GM12878 (cell line): ENCODE measurements at regions not wholly inside any gene's neighbourhood (a gene's known extent, or its start where the extent isn't known, plus 50 kb on each side); places are given as distances from the start of the nearest gene placed in this dataset.

Experiments
- ATAC-seq: fragments of 200-7000 bp; cut with Tn5 transposase; 3 replicates; pipeline ENCODE4 v1.9.1; 2020; ENCODE audit warnings: mild to moderate bottlenecking, moderate library complexity
- BruUV-seq: library from RNA; stranded (reverse); fragments of 400-500 nt; replicated peaks from 2 replicates; lab custom pipeline; 2021; lab: Mats Ljungman, UMichigan
- CTCF ChIA-PET: fragments of 300-600 bp; sonication (Branson Sonifier 250); formaldehyde crosslinking; extraction: SDS; loops from one replicate; lab custom pipeline; 2021; ENCODE audit warnings: inconsistent platforms; lab: Yijun Ruan, JAX
- POLR2A ChIA-PET: fragments of 350-600 bp; formaldehyde crosslinking; extraction: SDS; loops from one replicate; lab custom pipeline; 2021; ENCODE audit warnings: inconsistent platforms; lab: Charles Lee
- RAD21 ChIA-PET: fragments of 300-600 bp; sonication (Branson Sonifier 250); formaldehyde crosslinking; loops from one replicate; lab custom pipeline; 2023; ENCODE audit warnings: antibody characterized with exemption; ENCODE audit not compliant: unreplicated experiment; lab: Charles Lee
- SMC1A ChIA-PET: fragments of 300-600 bp; sonication (Branson Sonifier 250); formaldehyde crosslinking; loops from one replicate; lab custom pipeline; 2023; ENCODE audit not compliant: unreplicated experiment, uncharacterized antibody; lab: Charles Lee
- DNase-seq: peaks from one replicate; pipeline ENCODE4 v3.0.0-alpha.2; 2011; ENCODE audit warnings: low read depth, low spot score
- FAIRE-seq: peaks from 3 replicates; lab custom pipeline; 2011; peaks lifted over from hg19 to GRCh38; lab: Jason Lieb, UNC
- H2AFZ ChIP-seq: 2 replicates; pipeline ENCODE4 v1.6.0; 2011; ENCODE audit warnings: low read depth, low read length, control low read depth; ENCODE audit not compliant: control insufficient read depth
- H3K27ac ChIP-seq: 2 replicates; pipeline ENCODE4 v1.5.1; 2011; ENCODE audit warnings: control low read depth; ENCODE audit not compliant: control insufficient read depth, insufficient read depth
- H3K27me3 ChIP-seq, 2 experiments: replicated peaks in 1 of 2; 2 replicates each; pipeline versions ENCODE4 v1.6.0 to v1.6.1; 2011; ENCODE audit warnings: low read length in 1 of 2; ENCODE audit not compliant: control insufficient read depth in 2 of 2, insufficient read depth in 2 of 2
- H3K36me3 ChIP-seq, 2 experiments: 2 replicates each; pipeline ENCODE4 v1.5.1; 2011; ENCODE audit warnings: low read length in 1 of 2; ENCODE audit not compliant: control insufficient read depth in 2 of 2, insufficient read depth in 2 of 2
- H3K4me1 ChIP-seq: 2 replicates; pipeline ENCODE4 v1.6.1; 2011; ENCODE audit warnings: mild to moderate bottlenecking, low read length, moderate library complexity, mixed read lengths; ENCODE audit not compliant: control insufficient read depth, insufficient read depth
- H3K4me2 ChIP-seq: 2 replicates; pipeline ENCODE4 v1.6.0; 2011; ENCODE audit warnings: control low read depth; ENCODE audit not compliant: control insufficient read depth, insufficient read depth
- H3K4me3 ChIP-seq: fragments of 200-600 bp; sonication (generic); 2 replicates; pipeline ENCODE4 v1.5.1; 2016
- H3K79me2 ChIP-seq: 2 replicates; pipeline ENCODE4 v1.6.0; 2011; ENCODE audit warnings: low read length; ENCODE audit not compliant: control insufficient read depth, insufficient read depth
- H3K9ac ChIP-seq: 2 replicates; pipeline ENCODE4 v1.8.0; 2011; ENCODE audit warnings: low read length, control low read depth, mixed read lengths; ENCODE audit not compliant: control insufficient read depth, insufficient read depth
- H3K9me3 ChIP-seq: replicated peaks from 3 replicates; pipeline ENCODE4 v1.5.1; 2011; ENCODE audit warnings: mild to moderate bottlenecking, low read length; ENCODE audit not compliant: control insufficient read depth, insufficient read depth
- H4K20me1 ChIP-seq: 2 replicates; pipeline ENCODE4 v1.6.0; 2011; ENCODE audit not compliant: control insufficient read depth, insufficient read depth
- CBX3 ChIP-seq: fragments of 200-600 bp; sonication (generic); IDR thresholded peaks from 2 replicates; pipeline ENCODE4 v1.6.1; 2016; ENCODE audit warnings: low read depth, borderline replicate concordance
- HDGF ChIP-seq: fragments of 450-650 bp; IDR thresholded peaks from 2 replicates; pipeline ENCODE4 v1.6.1; 2016; ENCODE audit warnings: antibody characterized with exemption
- NBN ChIP-seq: fragments of 450-650 bp; IDR thresholded peaks from 2 replicates; pipeline ENCODE4 v1.6.1; 2016
- NR2C2 ChIP-seq: IDR thresholded peaks from 2 replicates; pipeline ENCODE4 v1.6.1; 2011; ENCODE audit warnings: borderline replicate concordance, low read depth; ENCODE audit not compliant: control insufficient read depth, insufficient read length
- PKNOX1 ChIP-seq: fragments of 450-650 bp; IDR thresholded peaks from 2 replicates; pipeline ENCODE4 v1.6.1; 2016; ENCODE audit warnings: mild to moderate bottlenecking
- RUNX3 ChIP-seq: IDR thresholded peaks from 2 replicates; pipeline ENCODE4 v1.6.1; 2012; ENCODE audit warnings: low read length, inconsistent platforms
- WGBS: methylation state at CpG from one replicate; pipeline ENCODE4 v1.1.6; 2016; ENCODE audit warnings: low lambda C conversion rate; ENCODE audit not compliant: insufficient replicate concordance, insufficient coverage; ENCODE audit errors: missing lambda C conversion rate; 5-methylcytosine and 5-hydroxymethylcytosine counted together
- in situ Hi-C: fragments of 300-500 bp; cut with MboI; formaldehyde crosslinking; loops from 9 replicates; pipeline ENCODE4 v1.14.3; 2018; ENCODE audit warnings: mixed read lengths
- intact Hi-C: fragments of 100-400 bp; cut with micrococcal nuclease; formaldehyde crosslinking; loops from one replicate; pipeline ENCODE4 v1.14.2; 2022; ENCODE audit not compliant: unreplicated experiment

GRCh38 chr13:22127277-22128164 lies 456.6 kb downstream of the FGF9 start:
- H3K9me3 ChIP-seq, result peaks cover 2% of the 10 kb centered on the region; the same call in 2 of the 3 replicates
- CTCF ChIA-PET, result interaction anchor here (0.8 kb wide), 1 partner anchor 13 kb away, joined by 3 read pairs; no protein-coding TSS in a partner anchor
- ATAC-seq, result peak; percentile 36
- SMC1A ChIA-PET, result interaction anchor here (1.1 to 3.1 kb wide), 3 partner anchors 8 to 489 kb away, joined by 3 to 17 read pairs (median 6); no protein-coding TSS in a partner anchor
- no peak overlapping the region; the same call in 1 of the 2 replicates for H3K4me2 ChIP-seq
- no peak overlapping the region for H3K4me3 ChIP-seq
- H3K9ac ChIP-seq, result no peak overlapping the region
- 51% methylated on average over 5 of the region's 5 CpGs for WGBS
- intact Hi-C loops (loop anchor here (2.0 kb wide), 1 partner anchor 35 kb away; no protein-coding TSS in a partner anchor), in situ Hi-C loops (no loop called here)
- H3K79me2 ChIP-seq, result no peaks in the 10 kb centered on the region
- peaks cover 19% of the 10 kb centered on the region for H3K4me1 ChIP-seq
- no TSS peak for BruUV-seq
- FAIRE-seq, result peak; percentile 85
- no peaks in the 10 kb centered on the region for H3K27me3 ChIP-seq
- RAD21 ChIA-PET, result interaction anchor here (1.6 kb wide), 1 partner anchor 14 kb away, joined by 6 read pairs; no protein-coding TSS in a partner anchor
- H2AFZ ChIP-seq, result no peak overlapping the region
- H3K27ac ChIP-seq, result no peak overlapping the region
- POLR2A ChIA-PET, result no interaction called here
- TF ChIP-seq PKNOX1 (peak; percentile 34; the same call in 1 of the 2 replicates), CBX3 (no peak), HDGF (peak; percentile 96), NR2C2 (peak; percentile 29), NBN (no peak), RUNX3 (peak; percentile 20; the same call in 1 of the 2 replicates)
- H4K20me1 ChIP-seq, result no peaks in the 10 kb centered on the region
- no peaks in the 10 kb centered on the region for H3K36me3 ChIP-seq
- no peak for DNase-seq
